MCF 10A (cell line): ENCODE measurements at regions not wholly inside any gene's neighbourhood (a gene's known extent, or its start where the extent isn't known, plus 50 kb on each side); places are given as distances from the start of the nearest gene placed in this dataset.

Experiments
- BruUV-seq: library from RNA; stranded (reverse); fragments of 400-500 nt; replicated peaks from 2 replicates; lab custom pipeline; 2021; lab: Mats Ljungman, UMichigan
- CTCF ChIA-PET: fragments of 300-600 bp; sonication (Branson Sonifier 250); formaldehyde crosslinking; extraction: SDS; loops from one replicate; lab custom pipeline; 2021; ENCODE audit warnings: antibody characterized with exemption, inconsistent platforms; lab: Yijun Ruan, JAX
- POLR2A ChIA-PET: fragments of 300-600, 350-650 bp; sonication (Branson Sonifier 250); formaldehyde crosslinking; extraction: SDS; loops from one replicate; lab custom pipeline; 2020; ENCODE audit warnings: antibody characterized with exemption, inconsistent platforms; lab: Yijun Ruan, JAX
- DNase-seq: peaks from one replicate; pipeline ENCODE4 v3.0.0-alpha.2; 2018; ENCODE audit not compliant: unreplicated experiment
- H3K27ac Mint-ChIP-seq: one replicate; pipeline ENCODE4 v1.8.0; 2022; ENCODE audit warnings: mild to moderate bottlenecking, low read depth, mixed read lengths; ENCODE audit not compliant: unreplicated experiment
- H3K27me3 Mint-ChIP-seq: one replicate; pipeline ENCODE4 v1.8.0; 2022; ENCODE audit warnings: mixed read lengths; ENCODE audit not compliant: insufficient read depth, unreplicated experiment
- H3K36me3 Mint-ChIP-seq: one replicate; pipeline ENCODE4 v1.8.0; 2022; ENCODE audit warnings: mild to moderate bottlenecking, moderate library complexity, mixed read lengths; ENCODE audit not compliant: insufficient read depth, unreplicated experiment
- H3K4me1 Mint-ChIP-seq: one replicate; pipeline ENCODE4 v1.8.0; 2022; ENCODE audit warnings: mixed read lengths; ENCODE audit not compliant: insufficient read depth, unreplicated experiment
- H3K4me3 Mint-ChIP-seq: one replicate; pipeline ENCODE4 v1.8.0; 2022; ENCODE audit warnings: mild to moderate bottlenecking, moderate library complexity, mixed read lengths; ENCODE audit not compliant: unreplicated experiment
- H3K9me3 Mint-ChIP-seq: one replicate; pipeline ENCODE4 v1.8.0; 2022; ENCODE audit warnings: mixed read lengths; ENCODE audit not compliant: unreplicated experiment
- intact Hi-C: fragments of 100-400 bp; cut with micrococcal nuclease; formaldehyde crosslinking; loops from 2 replicates; pipeline ENCODE4 v1.14.1; 2022
- TF ChIP-seq, protein P1 (sequence below): fragments of 200-600 bp; IDR thresholded peaks from one replicate; pipeline ENCODE4 v1.8.0; 2022; ENCODE audit warnings: antibody characterized with exemption, mild to moderate bottlenecking; ENCODE audit not compliant: unreplicated experiment

- H3K4me3 Mint-ChIP-seq, result no peak overlapping the region
- DNase-seq, result no peak
- no peaks in the 10 kb centered on the region for H3K4me1 Mint-ChIP-seq
- H3K27ac Mint-ChIP-seq, result no peak overlapping the region
- intact Hi-C loops, result no loop called here
- H3K27me3 Mint-ChIP-seq, result peaks cover 55% of the 10 kb centered on the region
- peaks cover 3% of the 10 kb centered on the region for H3K9me3 Mint-ChIP-seq
- no TSS peak for BruUV-seq
- ChIA-PET CTCF (no interaction called here), POLR2A (interaction anchor here (1.2 kb wide), 1 partner anchor 134 kb away, joined by 3 read pairs; no protein-coding TSS in a partner anchor)
- H3K36me3 Mint-ChIP-seq, result no peaks in the 10 kb centered on the region
- TF ChIP-seq, protein P1, sequence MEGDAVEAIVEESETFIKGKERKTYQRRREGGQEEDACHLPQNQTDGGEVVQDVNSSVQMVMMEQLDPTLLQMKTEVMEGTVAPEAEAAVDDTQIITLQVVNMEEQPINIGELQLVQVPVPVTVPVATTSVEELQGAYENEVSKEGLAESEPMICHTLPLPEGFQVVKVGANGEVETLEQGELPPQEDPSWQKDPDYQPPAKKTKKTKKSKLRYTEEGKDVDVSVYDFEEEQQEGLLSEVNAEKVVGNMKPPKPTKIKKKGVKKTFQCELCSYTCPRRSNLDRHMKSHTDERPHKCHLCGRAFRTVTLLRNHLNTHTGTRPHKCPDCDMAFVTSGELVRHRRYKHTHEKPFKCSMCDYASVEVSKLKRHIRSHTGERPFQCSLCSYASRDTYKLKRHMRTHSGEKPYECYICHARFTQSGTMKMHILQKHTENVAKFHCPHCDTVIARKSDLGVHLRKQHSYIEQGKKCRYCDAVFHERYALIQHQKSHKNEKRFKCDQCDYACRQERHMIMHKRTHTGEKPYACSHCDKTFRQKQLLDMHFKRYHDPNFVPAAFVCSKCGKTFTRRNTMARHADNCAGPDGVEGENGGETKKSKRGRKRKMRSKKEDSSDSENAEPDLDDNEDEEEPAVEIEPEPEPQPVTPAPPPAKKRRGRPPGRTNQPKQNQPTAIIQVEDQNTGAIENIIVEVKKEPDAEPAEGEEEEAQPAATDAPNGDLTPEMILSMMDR, result no peak
Measured at GRCh38 chr3:76547674-76548073, 492.2 kb upstream of the ROBO2 start.

- Mint-ChIP-seq H3K27ac (no peak overlapping the region), H3K36me3 (no peaks in the 10 kb centered on the region), H3K4me3 (no peak overlapping the region), H3K9me3 (no peaks in the 10 kb centered on the region), H3K27me3 (peaks cover 65% of the 10 kb centered on the region), H3K4me1 (no peaks in the 10 kb centered on the region)
- intact Hi-C loops, result no loop called here
- TF ChIP-seq, protein P1, result no peak
- POLR2A ChIA-PET, result no interaction called here
- no TSS peak for BruUV-seq
- no peak for DNase-seq
- CTCF ChIA-PET, result interaction anchor here (1.8 kb wide), 1 partner anchor 20 kb away, joined by 7 read pairs; no protein-coding TSS in a partner anchor
Measured at GRCh38 chr3:76550522-76551201, 489.2 kb upstream of the ROBO2 start.

GRCh38 chr3:76551739-76552138 is 488.2 kb upstream of the ROBO2 start:
- no peaks in the 10 kb centered on the region for H3K4me1 Mint-ChIP-seq
- TF ChIP-seq, protein P1, result no peak
- POLR2A ChIA-PET, result no interaction called here

DNA sequence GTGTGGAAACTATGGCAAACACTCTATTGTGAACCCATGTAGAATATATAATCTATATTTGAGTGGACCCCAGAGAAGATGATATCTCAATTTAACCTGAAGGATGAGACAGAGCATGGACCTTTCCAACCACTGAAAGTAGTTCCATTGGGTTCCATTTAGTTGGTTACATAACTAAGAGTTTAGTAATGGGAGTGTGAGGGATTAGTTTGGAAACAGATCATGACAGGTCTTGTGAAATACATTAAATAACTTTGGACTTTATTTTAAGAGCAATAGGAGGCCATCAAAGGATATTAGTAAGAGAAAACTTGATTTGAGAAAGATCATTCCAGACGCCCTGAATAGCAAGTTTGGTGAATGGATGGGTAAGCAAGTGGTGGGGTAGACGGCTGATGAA is 487.2 kb upstream of the ROBO2 start:
- TF ChIP-seq, protein P1, result no peak
- Mint-ChIP-seq H3K36me3 (no peaks in the 10 kb centered on the region), H3K27ac (no peak overlapping the region), H3K9me3 (no peaks in the 10 kb centered on the region), H3K4me1 (no peaks in the 10 kb centered on the region), H3K4me3 (no peak overlapping the region), H3K27me3 (peaks cover 52% of the 10 kb centered on the region)
- POLR2A ChIA-PET, result no interaction called here
- CTCF ChIA-PET, result no interaction called here
- intact Hi-C loops, result no loop called here
- no peak for DNase-seq
- BruUV-seq, result no TSS peak

More at GRCh38 chr3:76551739-76552138, 488.2 kb upstream of the ROBO2 start:
- DNase-seq, result no peak
- H3K27me3 Mint-ChIP-seq, result peaks cover 61% of the 10 kb centered on the region
- CTCF ChIA-PET, result interaction anchor here (1.8 kb wide), 1 partner anchor 19 kb away, joined by 7 read pairs; no protein-coding TSS in a partner anchor
- H3K4me3 Mint-ChIP-seq, result no peak overlapping the region
- BruUV-seq, result no TSS peak
- H3K27ac Mint-ChIP-seq, result no peak overlapping the region
- no peaks in the 10 kb centered on the region for H3K36me3 Mint-ChIP-seq
- intact Hi-C loops, result no loop called here
- no peaks in the 10 kb centered on the region for H3K9me3 Mint-ChIP-seq
